ENCODE measurements at regions not wholly inside any gene's neighbourhood (a gene's known extent, or its start where the extent isn't known, plus 50 kb on each side); places are given as distances from the start of the nearest gene placed in this dataset.
"Not testable (repeated sequence)": the region's sequence is repeated elsewhere in the genome, so short reads cannot be mapped to it uniquely, and the experiment has no call there.

GRCh38 chr7:115177823-115178222, 255.9 kb downstream of the MDFIC start:
- H3K9me1 ChIP-seq (replicated peaks; ENCODE audit: control insufficient read depth, extremely low read depth, insufficient read depth, low read length) = no peaks in the 10 kb centered on the region
- DNase-seq (ENCODE audit: low read depth, low spot score) = no peak
- H4K20me1 ChIP-seq (replicated peaks; ENCODE audit: control insufficient read depth, extremely low read depth, insufficient read depth, low read length) = no peaks in the 10 kb centered on the region
- no peaks in the 10 kb centered on the region for H3K27me3 ChIP-seq (ENCODE audit: control insufficient read depth in 2 of 2, insufficient read depth in 2 of 2, low read length in 2 of 2)
- intact Hi-C loops (cut with micrococcal nuclease) (loop anchor here (2.0 kb wide), 1 partner anchor 39 kb away; no protein-coding TSS in a partner anchor), dilution Hi-C loops (cut with MboI; ENCODE audit: extremely low pct_ligation_motif_present, low sequenced_read_pairs) (no loop called here)
- no peaks in the 10 kb centered on the region for H3K9me3 ChIP-seq (replicated peaks; ENCODE audit: control insufficient read depth, insufficient read depth, low read length)
- no peak overlapping the region for H3K9ac ChIP-seq (replicated peaks; ENCODE audit: extremely low read depth, insufficient read depth, low read length)
- H3K4me1 ChIP-seq (ENCODE audit: control insufficient read depth, extremely low read depth, insufficient read depth, low read length) = no peaks in the 10 kb centered on the region
- no peak overlapping the region for H3K27ac ChIP-seq (ENCODE audit: insufficient read depth, low read depth, low read length)
- no peaks in the 10 kb centered on the region for H3K79me2 ChIP-seq (ENCODE audit: control insufficient read depth, insufficient read depth, low read length)
- CTCF ChIA-PET = interaction anchor here (0.6 to 1.1 kb wide), 2 partner anchors 14 to 162 kb away, joined by 3 read pairs; no protein-coding TSS in a partner anchor
- POLR2A ChIA-PET = no interaction called here
- no TSS peak for BruUV-seq (replicated peaks)
- no peak for FAIRE-seq
- no peaks in the 10 kb centered on the region for H3K36me3 ChIP-seq (ENCODE audit: control insufficient read depth in 2 of 2, extremely low read depth in 1 of 2, insufficient read depth in 2 of 2, low read length in 2 of 2)
- no peak for TF ChIP-seq MAX (IDR thresholded peaks at IDR 0.05; ENCODE audit: insufficient read depth, insufficient read length)
- no peak for TF ChIP-seq POLR2A (IDR thresholded peaks at IDR 0.05; ENCODE audit: low read depth, low read length)
- TF ChIP-seq MYC (IDR thresholded peaks at IDR 0.05; ENCODE audit: low read depth, low read length) = no peak
- no peak overlapping the region for H2AFZ ChIP-seq (ENCODE audit: low read depth, low read length)
- H3K4me2 ChIP-seq (ENCODE audit: insufficient read depth, low read length) = no peak overlapping the region
- H3K4me3 ChIP-seq (replicated peaks in 1 of 3; ENCODE audit: insufficient read depth in 1 of 3, low read depth in 1 of 3, low read length in 3 of 3) = no peak overlapping the region

GRCh38 chr7:115177103-115177502, 255.2 kb downstream of the MDFIC start:
- CTCF ChIA-PET = interaction anchor here (0.6 to 1.2 kb wide), 4 partner anchors 15 to 311 kb away, joined by 3 read pairs; no protein-coding TSS in a partner anchor

GRCh38 chr7:115172397-115172796, 250.5 kb downstream of the MDFIC start:
- H3K27ac ChIP-seq (ENCODE audit: insufficient read depth, low read depth, low read length); H3K36me3 ChIP-seq (ENCODE audit: control insufficient read depth in 2 of 2, extremely low read depth in 1 of 2, insufficient read depth in 2 of 2, low read length in 2 of 2); POLR2A ChIA-PET; FAIRE-seq; H3K9ac ChIP-seq (replicated peaks; ENCODE audit: extremely low read depth, insufficient read depth, low read length); H2AFZ ChIP-seq (ENCODE audit: low read depth, low read length); H3K4me2 ChIP-seq (ENCODE audit: insufficient read depth, low read length); H3K4me1 ChIP-seq (ENCODE audit: control insufficient read depth, extremely low read depth, insufficient read depth, low read length); H3K4me3 ChIP-seq (replicated peaks in 1 of 3; ENCODE audit: insufficient read depth in 1 of 3, low read depth in 1 of 3, low read length in 3 of 3); BruUV-seq (replicated peaks); H4K20me1 ChIP-seq (replicated peaks; ENCODE audit: control insufficient read depth, extremely low read depth, insufficient read depth, low read length); H3K9me1 ChIP-seq (replicated peaks; ENCODE audit: control insufficient read depth, extremely low read depth, insufficient read depth, low read length); DNase-seq (ENCODE audit: low read depth, low spot score); H3K79me2 ChIP-seq (ENCODE audit: control insufficient read depth, insufficient read depth, low read length); intact Hi-C loops (cut with micrococcal nuclease); H3K27me3 ChIP-seq (ENCODE audit: control insufficient read depth in 2 of 2, insufficient read depth in 2 of 2, low read length in 2 of 2); H3K9me3 ChIP-seq (replicated peaks; ENCODE audit: control insufficient read depth, insufficient read depth, low read length); dilution Hi-C loops (cut with MboI; ENCODE audit: extremely low pct_ligation_motif_present, low sequenced_read_pairs); CTCF ChIA-PET: not testable (repeated sequence)

More at GRCh38 chr7:115177103-115177502, 255.2 kb downstream of the MDFIC start:
- BruUV-seq (replicated peaks) = no TSS peak
- H3K4me2 ChIP-seq (ENCODE audit: insufficient read depth, low read length) = no peak overlapping the region
- FAIRE-seq (no peak), DNase-seq (ENCODE audit: low read depth, low spot score) (no peak)
- H3K9ac ChIP-seq (replicated peaks; ENCODE audit: extremely low read depth, insufficient read depth, low read length) = no peak overlapping the region
- dilution Hi-C loops (cut with MboI; ENCODE audit: extremely low pct_ligation_motif_present, low sequenced_read_pairs) = no loop called here
- H4K20me1 ChIP-seq (replicated peaks; ENCODE audit: control insufficient read depth, extremely low read depth, insufficient read depth, low read length) = no peaks in the 10 kb centered on the region
- no peak for TF ChIP-seq POLR2A (IDR thresholded peaks at IDR 0.05; ENCODE audit: low read depth, low read length)
- H3K79me2 ChIP-seq (ENCODE audit: control insufficient read depth, insufficient read depth, low read length) = no peaks in the 10 kb centered on the region
- no peak overlapping the region for H2AFZ ChIP-seq (ENCODE audit: low read depth, low read length)
- H3K4me1 ChIP-seq (ENCODE audit: control insufficient read depth, extremely low read depth, insufficient read depth, low read length) = no peaks in the 10 kb centered on the region
- H3K9me1 ChIP-seq (replicated peaks; ENCODE audit: control insufficient read depth, extremely low read depth, insufficient read depth, low read length) = no peaks in the 10 kb centered on the region
- no peaks in the 10 kb centered on the region for H3K27me3 ChIP-seq (ENCODE audit: control insufficient read depth in 2 of 2, insufficient read depth in 2 of 2, low read length in 2 of 2)
- H3K4me3 ChIP-seq (replicated peaks in 1 of 3; ENCODE audit: insufficient read depth in 1 of 3, low read depth in 1 of 3, low read length in 3 of 3) = no peak overlapping the region
- POLR2A ChIA-PET = no interaction called here
- H3K36me3 ChIP-seq (ENCODE audit: control insufficient read depth in 2 of 2, extremely low read depth in 1 of 2, insufficient read depth in 2 of 2, low read length in 2 of 2) = no peaks in the 10 kb centered on the region
- no peak overlapping the region for H3K27ac ChIP-seq (ENCODE audit: insufficient read depth, low read depth, low read length)
- no peaks in the 10 kb centered on the region for H3K9me3 ChIP-seq (replicated peaks; ENCODE audit: control insufficient read depth, insufficient read depth, low read length)
- intact Hi-C loops (cut with micrococcal nuclease) = no loop called here

All from endothelial cell of umbilical vein (primary cell).